Mammary epithelial cell (primary cell): ENCODE measurements at regions not wholly inside any gene's neighbourhood (a gene's known extent, or its start where the extent isn't known, plus 50 kb on each side); places are given as distances from the start of the nearest gene placed in this dataset.

Experiments
- CTCF ChIP-seq, 2 donors: IDR thresholded peaks in 1 of 2; conservative IDR thresholded peaks in 1 of 2; 2 replicates each; pipeline ENCODE4 v1.5.1; 2011 to 2012; ENCODE audit warnings: inconsistent platforms in 2 of 2, low read length in 2 of 2, mild to moderate bottlenecking in 2 of 2, control low read depth in 1 of 2, low read depth in 1 of 2; ENCODE audit not compliant: insufficient read depth in 1 of 2; ENCODE audit errors: extremely low read depth in 1 of 2
- EZH2 ChIP-seq: IDR thresholded peaks from 2 replicates; pipeline ENCODE4 v1.6.1; 2012; ENCODE audit warnings: low read length, inconsistent platforms, borderline replicate concordance

GRCh38 chr17:33469911-33470310, 176.8 kb upstream of the ASIC2 start:
- TF ChIP-seq EZH2 (no peak), CTCF (conservative IDR thresholded peaks at IDR 0.05 in 1 of 2, IDR thresholded peaks at IDR 0.05 in 1 of 2; ENCODE audit: extremely low read depth in 1 of 2, insufficient read depth in 1 of 2, low read depth in 1 of 2, low read length in 2 of 2) (no peak)
